SU-DHL-6 (cell line): ENCODE measurements at regions not wholly inside any gene's neighbourhood (a gene's known extent, or its start where the extent isn't known, plus 50 kb on each side); places are given as distances from the start of the nearest gene placed in this dataset.

Experiments used
- H2AFZ ChIP-seq: fragments of 200-600 bp; sonication (generic); 2 replicates; pipeline ENCODE4 v1.6.1; 2014; ENCODE audit warnings: low read depth, mild to moderate bottlenecking, moderate library complexity, mixed read lengths, antibody characterized with exemption, low read length; ENCODE audit not compliant: severe bottlenecking
- H3F3A ChIP-seq: fragments of 200-600 bp; shearing (Covaris generic); 2 replicates; pipeline ENCODE4 v1.6.0; 2016; ENCODE audit warnings: antibody characterized with exemption, mild to moderate bottlenecking; ENCODE audit not compliant: insufficient read depth
- H3K27ac ChIP-seq: fragments of 200-600 bp; sonication (generic); 2 replicates; pipeline ENCODE4 v1.5.1; 2016; ENCODE audit warnings: low read depth, mild to moderate bottlenecking, low read length, moderate library complexity, mixed read lengths
- H3K27me3 ChIP-seq: fragments of 200-600 bp; sonication (generic), shearing (Covaris generic); 2 replicates; pipeline ENCODE4 v1.6.0; 2014; ENCODE audit warnings: mild to moderate bottlenecking, low read length
- H3K36me3 ChIP-seq: fragments of 200-600 bp; sonication (generic); 2 replicates; pipeline ENCODE4 v1.6.1; 2014; ENCODE audit warnings: mild to moderate bottlenecking, low read length, mixed read lengths
- H3K4me2 ChIP-seq: fragments of 300-600, 200-600 bp; shearing (Covaris generic), sonication (generic); 2 replicates; pipeline ENCODE4 v1.6.0; 2014; ENCODE audit warnings: low read length, low read depth, mild to moderate bottlenecking; ENCODE audit not compliant: poor library complexity, severe bottlenecking
- H3K4me3 ChIP-seq: fragments of 200-600 bp; sonication (generic); 2 replicates; pipeline ENCODE4 v1.5.1; 2014; ENCODE audit warnings: antibody characterized with exemption, low read length, mild to moderate bottlenecking, mixed read lengths; ENCODE audit not compliant: insufficient read depth, poor library complexity, severe bottlenecking
- H3K79me2 ChIP-seq: fragments of 200-600 bp; sonication (generic); 2 replicates; pipeline ENCODE4 v1.6.1; 2014; ENCODE audit warnings: mild to moderate bottlenecking, low read length, moderate library complexity; ENCODE audit not compliant: insufficient read depth
- H3K9ac ChIP-seq: fragments of 200-600 bp; sonication (generic); 2 replicates; pipeline ENCODE4 v1.7.0; 2014; ENCODE audit warnings: mild to moderate bottlenecking, low read length
- H3K9me2 ChIP-seq: fragments of 200-600 bp; sonication (generic); replicated peaks from 2 replicates; pipeline ENCODE4 v1.6.1; 2014; ENCODE audit warnings: low read length; ENCODE audit not compliant: insufficient read depth
- H3K9me3 ChIP-seq: fragments of 200-600 bp; sonication (generic); 2 replicates; pipeline ENCODE4 v1.6.1; 2014; ENCODE audit warnings: low read length, mixed read lengths; ENCODE audit not compliant: insufficient read depth
- H4K20me1 ChIP-seq: fragments of 200-600 bp; sonication (generic); 2 replicates; pipeline ENCODE4 v1.6.1; 2014; ENCODE audit warnings: low read depth, mild to moderate bottlenecking, antibody characterized with exemption, low read length, moderate library complexity, mixed read lengths
- EZH2phosphoT487 ChIP-seq: fragments of 200-600 bp; sonication (generic), shearing (Covaris generic); conservative IDR thresholded peaks from 2 replicates; pipeline ENCODE4 v1.6.1; 2018; ENCODE audit warnings: mild to moderate bottlenecking, antibody characterized with exemption, low read length, moderate library complexity, mixed read lengths
- TF ChIP-seq, protein P1 (sequence below): fragments of 200-600 bp; sonication (generic); IDR thresholded peaks from one replicate; pipeline ENCODE4 v1.5.1; 2017; ENCODE audit warnings: antibody characterized with exemption, mild to moderate bottlenecking, low read length, moderate library complexity; ENCODE audit not compliant: insufficient read depth, poor library complexity, severe bottlenecking

DNA sequence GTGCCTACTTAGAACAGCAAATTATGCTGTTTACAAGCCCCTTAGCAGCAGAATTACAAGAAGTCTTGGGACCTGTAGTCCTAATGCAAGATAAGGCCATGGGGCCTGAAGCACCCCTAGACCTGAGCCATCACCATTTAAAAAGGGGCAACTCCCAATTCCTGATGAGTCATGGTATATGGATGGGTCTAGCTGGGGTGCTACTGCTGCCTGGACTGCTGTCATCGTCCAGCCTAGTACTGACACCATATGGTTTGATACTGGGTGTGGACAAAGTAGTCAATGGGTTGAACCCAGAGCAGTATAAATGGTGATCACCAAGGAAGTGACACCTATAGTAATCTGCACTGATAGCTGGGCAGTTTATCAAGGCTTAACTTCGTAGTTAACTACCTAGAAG, 450.0 kb downstream of the IPMK start:
- H3K27ac ChIP-seq, result no peak overlapping the region
- no peak for TF ChIP-seq EZH2phosphoT487
- TF ChIP-seq, protein P1, sequence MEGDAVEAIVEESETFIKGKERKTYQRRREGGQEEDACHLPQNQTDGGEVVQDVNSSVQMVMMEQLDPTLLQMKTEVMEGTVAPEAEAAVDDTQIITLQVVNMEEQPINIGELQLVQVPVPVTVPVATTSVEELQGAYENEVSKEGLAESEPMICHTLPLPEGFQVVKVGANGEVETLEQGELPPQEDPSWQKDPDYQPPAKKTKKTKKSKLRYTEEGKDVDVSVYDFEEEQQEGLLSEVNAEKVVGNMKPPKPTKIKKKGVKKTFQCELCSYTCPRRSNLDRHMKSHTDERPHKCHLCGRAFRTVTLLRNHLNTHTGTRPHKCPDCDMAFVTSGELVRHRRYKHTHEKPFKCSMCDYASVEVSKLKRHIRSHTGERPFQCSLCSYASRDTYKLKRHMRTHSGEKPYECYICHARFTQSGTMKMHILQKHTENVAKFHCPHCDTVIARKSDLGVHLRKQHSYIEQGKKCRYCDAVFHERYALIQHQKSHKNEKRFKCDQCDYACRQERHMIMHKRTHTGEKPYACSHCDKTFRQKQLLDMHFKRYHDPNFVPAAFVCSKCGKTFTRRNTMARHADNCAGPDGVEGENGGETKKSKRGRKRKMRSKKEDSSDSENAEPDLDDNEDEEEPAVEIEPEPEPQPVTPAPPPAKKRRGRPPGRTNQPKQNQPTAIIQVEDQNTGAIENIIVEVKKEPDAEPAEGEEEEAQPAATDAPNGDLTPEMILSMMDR, result no peak
- no peak overlapping the region for H3K4me3 ChIP-seq

GRCh38 chr10:57815949-57816348, 451.7 kb downstream of the IPMK start:
- Histone ChIP-seq H3K4me2 (no peak overlapping the region), H3K36me3 (no peaks in the 10 kb centered on the region), H3K4me3 (no peak overlapping the region), H4K20me1 (no peaks in the 10 kb centered on the region), H3K9me2 (no peaks in the 10 kb centered on the region), H3K27me3 (no peaks in the 10 kb centered on the region), H3K9me3 (no peaks in the 10 kb centered on the region), H3F3A (no peaks in the 10 kb centered on the region), H3K79me2 (no peaks in the 10 kb centered on the region), H3K27ac (no peak overlapping the region), H3K9ac (no peak overlapping the region), H2AFZ (no peak overlapping the region)
- TF ChIP-seq, protein P1, result no peak
- no peak for TF ChIP-seq EZH2phosphoT487

More for the DNA sequence above, 450.0 kb downstream of the IPMK start:
- H3K27me3 ChIP-seq, result no peaks in the 10 kb centered on the region
- no peaks in the 10 kb centered on the region for H3K9me2 ChIP-seq
- no peaks in the 10 kb centered on the region for H3F3A ChIP-seq
- H3K79me2 ChIP-seq, result no peaks in the 10 kb centered on the region
- no peak overlapping the region for H3K9ac ChIP-seq
- no peaks in the 10 kb centered on the region for H4K20me1 ChIP-seq
- no peak overlapping the region for H2AFZ ChIP-seq
- no peaks in the 10 kb centered on the region for H3K9me3 ChIP-seq
- no peaks in the 10 kb centered on the region for H3K36me3 ChIP-seq
- H3K4me2 ChIP-seq, result no peak overlapping the region

DNA sequence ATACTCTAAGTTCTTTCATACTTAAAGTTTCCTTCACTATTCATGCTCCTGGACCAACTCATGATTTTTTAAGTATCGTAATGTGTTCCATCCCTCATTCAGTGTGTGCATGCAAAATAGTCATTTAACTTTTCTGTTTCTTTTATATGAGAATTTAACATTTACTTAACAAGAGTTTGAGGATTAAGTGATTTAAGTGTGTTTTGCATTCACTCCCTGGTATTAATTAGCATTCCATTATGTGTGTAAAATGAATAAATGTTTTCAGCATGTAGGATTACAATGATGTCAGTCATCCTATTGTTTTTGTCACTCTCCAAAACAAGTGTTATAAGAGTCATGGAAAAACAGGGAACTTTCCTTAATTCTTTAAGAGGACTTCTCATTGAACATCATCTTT, 457.7 kb downstream of the IPMK start:
- TF ChIP-seq EZH2phosphoT487, result no peak
- TF ChIP-seq, protein P1, result no peak
- Histone ChIP-seq H3K79me2 (no peaks in the 10 kb centered on the region), H3K36me3 (no peaks in the 10 kb centered on the region), H2AFZ (no peak overlapping the region), H3F3A (no peaks in the 10 kb centered on the region), H3K4me2 (no peak overlapping the region), H3K9ac (no peak overlapping the region), H3K27me3 (no peaks in the 10 kb centered on the region), H3K27ac (no peak overlapping the region), H3K9me3 (no peaks in the 10 kb centered on the region), H4K20me1 (no peaks in the 10 kb centered on the region), H3K4me3 (no peak overlapping the region), H3K9me2 (no peaks in the 10 kb centered on the region)
